ENCODE measurements at regions not wholly inside any gene's neighbourhood (a gene's known extent, or its start where the extent isn't known, plus 50 kb on each side); places are given as distances from the start of the nearest gene placed in this dataset.

DNA sequence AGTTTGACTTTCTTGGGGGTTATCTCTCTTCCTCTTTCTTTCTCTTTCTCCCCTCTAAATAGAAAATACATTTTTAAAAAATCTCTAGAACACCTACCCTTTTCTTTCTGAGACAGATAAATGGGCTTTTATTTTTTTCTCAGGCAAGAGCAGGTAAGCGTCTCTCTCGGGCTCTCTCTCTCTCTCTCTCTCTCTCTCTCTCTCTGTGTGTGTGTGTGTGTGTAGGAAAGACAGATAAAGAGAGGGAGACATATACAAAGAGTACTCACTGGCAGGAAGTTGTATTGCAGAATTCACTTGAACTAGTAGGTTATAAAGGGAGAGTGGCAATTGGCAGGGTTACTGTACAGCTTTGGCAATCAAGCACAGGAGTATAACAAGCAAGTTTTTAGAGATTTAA lies 118.1 kb upstream of the LSAMP start:
- no TSS peak for BruUV-seq (replicated peaks)
- Histone ChIP-seq H3K9me2 (replicated peaks; ENCODE audit: low read length) (no peaks in the 10 kb centered on the region), H4K20me1 (ENCODE audit: low read length) (no peaks in the 10 kb centered on the region), H3K9ac (ENCODE audit: low read length) (no peak overlapping the region), H3K27me3 (ENCODE audit: low read length) (no peaks in the 10 kb centered on the region), H2AFZ (ENCODE audit: low read length) (no peak overlapping the region), H3K4me1 (ENCODE audit: insufficient read depth, low read length) (no peaks in the 10 kb centered on the region), H3K36me3 (ENCODE audit: low read depth, low read length) (no peaks in the 10 kb centered on the region), H3K4me2 (ENCODE audit: low read length) (no peak overlapping the region), H3F3A (ENCODE audit: low read length, unreplicated experiment) (no peaks in the 10 kb centered on the region), H3K4me3 (ENCODE audit: low read length) (no peak overlapping the region), H3K9me3 (ENCODE audit: low read length) (peaks cover 14% of the 10 kb centered on the region; the same call in 1 of the 2 replicates), H3K79me2 (ENCODE audit: low read length) (no peaks in the 10 kb centered on the region), H3K27ac (ENCODE audit: low read length) (no peak overlapping the region)
- no peak for ATAC-seq
- intact Hi-C loops (cut with micrococcal nuclease), result no loop called here
- ChIA-PET POLR2A (ENCODE audit: unreplicated experiment) (no interaction called here), CTCF (no interaction called here)
- DNase-seq, result no peak
- TF ChIP-seq, protein P1, sequence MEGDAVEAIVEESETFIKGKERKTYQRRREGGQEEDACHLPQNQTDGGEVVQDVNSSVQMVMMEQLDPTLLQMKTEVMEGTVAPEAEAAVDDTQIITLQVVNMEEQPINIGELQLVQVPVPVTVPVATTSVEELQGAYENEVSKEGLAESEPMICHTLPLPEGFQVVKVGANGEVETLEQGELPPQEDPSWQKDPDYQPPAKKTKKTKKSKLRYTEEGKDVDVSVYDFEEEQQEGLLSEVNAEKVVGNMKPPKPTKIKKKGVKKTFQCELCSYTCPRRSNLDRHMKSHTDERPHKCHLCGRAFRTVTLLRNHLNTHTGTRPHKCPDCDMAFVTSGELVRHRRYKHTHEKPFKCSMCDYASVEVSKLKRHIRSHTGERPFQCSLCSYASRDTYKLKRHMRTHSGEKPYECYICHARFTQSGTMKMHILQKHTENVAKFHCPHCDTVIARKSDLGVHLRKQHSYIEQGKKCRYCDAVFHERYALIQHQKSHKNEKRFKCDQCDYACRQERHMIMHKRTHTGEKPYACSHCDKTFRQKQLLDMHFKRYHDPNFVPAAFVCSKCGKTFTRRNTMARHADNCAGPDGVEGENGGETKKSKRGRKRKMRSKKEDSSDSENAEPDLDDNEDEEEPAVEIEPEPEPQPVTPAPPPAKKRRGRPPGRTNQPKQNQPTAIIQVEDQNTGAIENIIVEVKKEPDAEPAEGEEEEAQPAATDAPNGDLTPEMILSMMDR (conservative IDR thresholded peaks at IDR 0.05; ENCODE audit: low read depth, low read length), result no peak
- TF ChIP-seq EZH2 (IDR thresholded peaks at IDR 0.05; ENCODE audit: low read length, unreplicated experiment), result no peak
- no peak for TF ChIP-seq EZH2phosphoT487 (IDR thresholded peaks at IDR 0.05; ENCODE audit: borderline replicate concordance, low read length)

DNA sequence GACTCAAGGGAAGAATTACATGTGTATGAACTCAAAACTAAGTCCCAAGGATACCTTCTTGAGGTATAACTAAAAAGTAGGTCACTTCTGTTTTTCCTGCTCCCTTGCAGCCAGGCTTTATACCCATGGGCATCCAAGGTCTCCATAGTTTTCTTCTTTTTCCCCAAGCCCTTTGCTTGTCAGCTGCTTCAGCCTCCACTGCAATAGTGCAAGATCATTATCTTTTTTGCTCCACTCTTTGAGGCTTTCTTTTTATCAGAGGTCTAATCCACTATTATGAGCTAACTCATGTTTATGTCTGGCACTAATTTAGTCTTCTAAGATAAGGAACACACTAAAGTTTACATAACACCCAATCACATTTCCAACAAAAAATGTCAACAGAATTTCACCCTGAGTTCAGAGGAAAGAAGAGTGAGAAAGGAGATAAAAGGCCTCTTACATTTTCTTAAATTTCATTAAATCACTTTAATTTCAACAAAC lies 121.2 kb upstream of the LSAMP start:
- ATAC-seq, result no peak

DNA sequence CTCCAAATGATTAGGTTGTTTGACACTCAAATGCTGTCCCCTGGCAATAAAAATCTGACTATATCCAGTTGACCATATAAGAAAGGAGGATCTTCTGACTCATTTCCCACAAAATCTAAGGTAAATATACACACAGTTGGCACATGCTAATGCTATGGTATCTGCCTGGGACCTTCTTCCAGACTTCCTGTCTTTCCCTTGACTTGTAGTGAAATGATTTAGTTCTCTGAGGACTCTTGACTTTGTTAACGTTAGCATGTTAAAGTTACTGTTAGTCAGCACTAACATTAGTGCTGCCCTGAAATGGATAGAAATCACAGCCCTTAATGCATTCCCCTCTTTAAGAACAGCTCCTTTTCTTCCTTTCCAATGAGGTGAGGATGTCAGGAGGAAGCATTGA lies 124.3 kb upstream of the LSAMP start:
- TF ChIP-seq, protein P1 (conservative IDR thresholded peaks at IDR 0.05; ENCODE audit: low read depth, low read length), result no peak
- no peak for TF ChIP-seq EZH2 (IDR thresholded peaks at IDR 0.05; ENCODE audit: low read length, unreplicated experiment)
- no peak for TF ChIP-seq EZH2phosphoT487 (IDR thresholded peaks at IDR 0.05; ENCODE audit: borderline replicate concordance, low read length)
- H4K20me1 ChIP-seq (ENCODE audit: low read length), result no peaks in the 10 kb centered on the region
- no peaks in the 10 kb centered on the region for H3K27me3 ChIP-seq (ENCODE audit: low read length)
- no peak overlapping the region for H3K27ac ChIP-seq (ENCODE audit: low read length)
- no peaks in the 10 kb centered on the region for H3F3A ChIP-seq (ENCODE audit: low read length, unreplicated experiment)
- H3K4me2 ChIP-seq (ENCODE audit: low read length), result no peak overlapping the region
- DNase-seq (peak; percentile 33), ATAC-seq (no peak)
- no peaks in the 10 kb centered on the region for H3K4me1 ChIP-seq (ENCODE audit: insufficient read depth, low read length)
- no peaks in the 10 kb centered on the region for H3K36me3 ChIP-seq (ENCODE audit: low read depth, low read length)
- H3K4me3 ChIP-seq (ENCODE audit: low read length), result no peak overlapping the region
- H3K9ac ChIP-seq (ENCODE audit: low read length), result no peak overlapping the region
- CTCF ChIA-PET, result no interaction called here
- H2AFZ ChIP-seq (ENCODE audit: low read length), result no peak overlapping the region
- peaks cover 4% of the 10 kb centered on the region; the same call in 1 of the 2 replicates for H3K9me3 ChIP-seq (ENCODE audit: low read length)
- POLR2A ChIA-PET (ENCODE audit: unreplicated experiment), result no interaction called here
- H3K79me2 ChIP-seq (ENCODE audit: low read length), result no peaks in the 10 kb centered on the region
- intact Hi-C loops (cut with micrococcal nuclease), result no loop called here
- no peaks in the 10 kb centered on the region for H3K9me2 ChIP-seq (replicated peaks; ENCODE audit: low read length)
- BruUV-seq (replicated peaks), result no TSS peak

More for the DNA sequence above, 121.2 kb upstream of the LSAMP start:
- BruUV-seq (replicated peaks), result no TSS peak
- no peak overlapping the region for H3K27ac ChIP-seq (ENCODE audit: low read length)
- no peaks in the 10 kb centered on the region for H3F3A ChIP-seq (ENCODE audit: low read length, unreplicated experiment)
- H3K9ac ChIP-seq (ENCODE audit: low read length), result no peak overlapping the region
- no peaks in the 10 kb centered on the region for H3K9me2 ChIP-seq (replicated peaks; ENCODE audit: low read length)
- CTCF ChIA-PET, result no interaction called here
- no peaks in the 10 kb centered on the region for H3K4me1 ChIP-seq (ENCODE audit: insufficient read depth, low read length)
- no peaks in the 10 kb centered on the region for H4K20me1 ChIP-seq (ENCODE audit: low read length)
- H3K4me2 ChIP-seq (ENCODE audit: low read length), result no peak overlapping the region
- H3K36me3 ChIP-seq (ENCODE audit: low read depth, low read length), result no peaks in the 10 kb centered on the region
- intact Hi-C loops (cut with micrococcal nuclease), result no loop called here
- peaks cover 6% of the 10 kb centered on the region for H3K9me3 ChIP-seq (ENCODE audit: low read length)
- TF ChIP-seq EZH2phosphoT487 (IDR thresholded peaks at IDR 0.05; ENCODE audit: borderline replicate concordance, low read length) (no peak), EZH2 (IDR thresholded peaks at IDR 0.05; ENCODE audit: low read length, unreplicated experiment) (no peak)
- TF ChIP-seq, protein P1 (conservative IDR thresholded peaks at IDR 0.05; ENCODE audit: low read depth, low read length), result no peak
- no peaks in the 10 kb centered on the region for H3K79me2 ChIP-seq (ENCODE audit: low read length)
- DNase-seq, result no peak
- H2AFZ ChIP-seq (ENCODE audit: low read length), result no peak overlapping the region
- POLR2A ChIA-PET (ENCODE audit: unreplicated experiment), result no interaction called here
- H3K4me3 ChIP-seq (ENCODE audit: low read length), result no peak overlapping the region
- H3K27me3 ChIP-seq (ENCODE audit: low read length), result no peaks in the 10 kb centered on the region
